HG02763 (cell line): ENCODE measurements at regions not wholly inside any gene's neighbourhood (a gene's known extent, or its start where the extent isn't known, plus 50 kb on each side); places are given as distances from the start of the nearest gene placed in this dataset.
"Not testable (repeated sequence)": the region's sequence is repeated elsewhere in the genome, so short reads cannot be mapped to it uniquely, and the experiment has no call there.

Experiments
- ATAC-seq: cut with Tn5 transposase; IDR thresholded peaks from one replicate; pipeline ENCODE4 v1.9.1; 2021; ENCODE audit warnings: mild to moderate bottlenecking, moderate library complexity; ENCODE audit not compliant: unreplicated experiment

GRCh38 chrX:40883021-40883619, 147.8 kb upstream of the MED14 start:
- ATAC-seq: no peak

GRCh38 chrX:40885989-40886388, 150.6 kb upstream of the MED14 start:
- no peak for ATAC-seq

GRCh38 chrX:40887476-40887875, 152.1 kb upstream of the MED14 start:
- ATAC-seq: no peak

GRCh38 chrX:40891798-40892197, 156.5 kb upstream of the MED14 start:
- no peak for ATAC-seq

- ATAC-seq: no peak
These were observed 158.0 kb upstream of the MED14 start for GRCh38 chrX:40893251-40893910.

- no peak for ATAC-seq
These were observed 159.9 kb upstream of the MED14 start for GRCh38 chrX:40895246-40895645.

GRCh38 chrX:40897718-40898270, 162.5 kb upstream of the MED14 start:
- no peak for ATAC-seq

- not testable (repeated sequence) for ATAC-seq
These were observed 169.4 kb upstream of the MED14 start for GRCh38 chrX:40904739-40905138.

GRCh38 chrX:40908026-40908425, 172.7 kb upstream of the MED14 start:
- no peak for ATAC-seq

- no peak for ATAC-seq
These were observed 173.6 kb upstream of the MED14 start for GRCh38 chrX:40908857-40909475.

- ATAC-seq: no peak
These were observed 173.1 kb upstream of the USP9X start for GRCh38 chrX:40912166-40912565.

GRCh38 chrX:40912576-40912975, 172.7 kb upstream of the USP9X start:
- no peak for ATAC-seq

- no peak for ATAC-seq
These were observed 164.9 kb upstream of the USP9X start for GRCh38 chrX:40920351-40920750.

GRCh38 chrX:40922307-40922706, 162.9 kb upstream of the USP9X start:
- no peak for ATAC-seq

GRCh38 chrX:40926739-40927427, 158.4 kb upstream of the USP9X start:
- not testable (repeated sequence) for ATAC-seq

- no peak for ATAC-seq
These were observed 157.2 kb upstream of the USP9X start for GRCh38 chrX:40928076-40928475.

- ATAC-seq: no peak
These were observed 153.3 kb upstream of the USP9X start for GRCh38 chrX:40931921-40932320.

- no peak for ATAC-seq
These were observed 152.0 kb upstream of the USP9X start for GRCh38 chrX:40933132-40933705.

- ATAC-seq: no peak
These were observed 151.4 kb upstream of the USP9X start for GRCh38 chrX:40933706-40934425.

- no peak for ATAC-seq
These were observed 148.4 kb upstream of the USP9X start for GRCh38 chrX:40936827-40937226.

- ATAC-seq: no peak
These were observed 146.8 kb upstream of the USP9X start for GRCh38 chrX:40938423-40938822.
